ENCODE measurements at regions not wholly inside any gene's neighbourhood (a gene's known extent, or its start where the extent isn't known, plus 50 kb on each side); places are given as distances from the start of the nearest gene placed in this dataset.

- no peak overlapping the region for H3K4me3 Mint-ChIP-seq
- TF ChIP-seq CTCF (conservative IDR thresholded peaks at IDR 0.05), result no peak
- H3K36me3 Mint-ChIP-seq, result no peaks in the 10 kb centered on the region
- no peak overlapping the region for H3K27ac Mint-ChIP-seq
- no peaks in the 10 kb centered on the region for H3K9me3 Mint-ChIP-seq
- peaks cover 11% of the 10 kb centered on the region for H3K4me1 Mint-ChIP-seq (ENCODE audit: unreplicated experiment)
- no peaks in the 10 kb centered on the region for H3K27me3 Mint-ChIP-seq
- DNase-seq (ENCODE audit: extremely low spot score, unreplicated experiment), result no peak
These were observed 407.8 kb upstream of the DAB1 start for GRCh38 chr1:57831624-57832023.

- no peak for TF ChIP-seq CTCF (conservative IDR thresholded peaks at IDR 0.05)
- Mint-ChIP-seq H3K4me3 (no peak overlapping the region), H3K27ac (no peak overlapping the region), H3K4me1 (ENCODE audit: unreplicated experiment) (no peaks in the 10 kb centered on the region), H3K36me3 (no peaks in the 10 kb centered on the region), H3K9me3 (no peaks in the 10 kb centered on the region), H3K27me3 (no peaks in the 10 kb centered on the region)
- no peak for DNase-seq (ENCODE audit: extremely low spot score, unreplicated experiment)
These were observed 402.7 kb upstream of the DAB1 start for GRCh38 chr1:57826535-57826934.

DNA sequence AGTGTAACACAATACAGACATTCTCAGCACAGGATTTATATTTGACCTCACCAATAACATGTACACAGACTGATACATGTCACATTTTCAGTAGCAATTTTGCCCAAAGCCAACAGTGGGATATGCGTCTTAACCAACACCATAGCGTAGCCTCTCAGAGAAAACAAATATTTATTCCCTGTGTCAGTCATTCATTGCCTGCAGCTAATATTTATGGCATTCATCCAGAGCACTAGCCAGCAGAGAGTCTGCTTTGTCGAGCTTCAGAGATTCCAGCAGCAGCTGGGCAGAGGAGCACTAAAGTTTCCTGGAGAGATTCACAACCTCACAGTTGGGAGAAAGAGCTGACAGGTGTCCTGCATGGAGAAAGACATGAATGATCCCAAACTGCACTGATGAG is 400.7 kb upstream of the DAB1 start:
- H3K27me3 Mint-ChIP-seq, result peaks cover 6% of the 10 kb centered on the region
- H3K36me3 Mint-ChIP-seq, result no peaks in the 10 kb centered on the region

GRCh38 chr1:57820356-57821095 is 396.7 kb upstream of the DAB1 start:
- DNase-seq (ENCODE audit: extremely low spot score, unreplicated experiment), result no peak
- Mint-ChIP-seq H3K4me3 (no peak overlapping the region), H3K4me1 (ENCODE audit: unreplicated experiment) (peaks cover 11% of the 10 kb centered on the region), H3K27me3 (peaks cover 6% of the 10 kb centered on the region), H3K9me3 (no peaks in the 10 kb centered on the region), H3K27ac (no peak overlapping the region), H3K36me3 (no peaks in the 10 kb centered on the region)
- no peak for TF ChIP-seq CTCF (conservative IDR thresholded peaks at IDR 0.05)

More for the DNA sequence above, 400.7 kb upstream of the DAB1 start:
- DNase-seq (ENCODE audit: extremely low spot score, unreplicated experiment), result no peak
- TF ChIP-seq CTCF (conservative IDR thresholded peaks at IDR 0.05), result no peak
- no peaks in the 10 kb centered on the region for H3K9me3 Mint-ChIP-seq
- no peak overlapping the region for H3K27ac Mint-ChIP-seq
- peaks cover 5% of the 10 kb centered on the region for H3K4me1 Mint-ChIP-seq (ENCODE audit: unreplicated experiment)
- H3K4me3 Mint-ChIP-seq, result no peak overlapping the region

DNA sequence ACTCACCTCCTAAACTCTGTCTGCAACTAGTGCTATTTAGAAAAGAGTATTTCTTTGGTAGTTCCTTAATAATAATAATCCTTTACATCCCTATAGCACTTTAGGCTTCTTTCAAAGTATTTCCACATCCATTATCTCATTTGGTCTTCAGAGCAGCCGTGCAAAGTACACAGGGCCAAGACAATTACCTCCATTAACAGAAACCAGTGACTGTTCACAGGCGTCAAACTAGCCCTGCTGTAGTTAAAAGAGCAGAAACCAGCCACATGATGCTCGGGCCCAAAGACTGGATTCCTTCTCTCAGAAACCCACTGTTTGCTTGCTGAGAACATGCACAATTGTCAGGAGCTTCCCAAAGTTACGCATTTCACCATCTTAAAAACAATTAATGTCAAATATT is 396.0 kb upstream of the DAB1 start:
- no peaks in the 10 kb centered on the region for H3K36me3 Mint-ChIP-seq
- H3K4me1 Mint-ChIP-seq (ENCODE audit: unreplicated experiment), result peaks cover 11% of the 10 kb centered on the region
- no peak overlapping the region for H3K27ac Mint-ChIP-seq
- no peak overlapping the region for H3K4me3 Mint-ChIP-seq
- H3K27me3 Mint-ChIP-seq, result peaks cover 6% of the 10 kb centered on the region
- no peaks in the 10 kb centered on the region for H3K9me3 Mint-ChIP-seq
- DNase-seq (ENCODE audit: extremely low spot score, unreplicated experiment), result no peak
- no peak for TF ChIP-seq CTCF (conservative IDR thresholded peaks at IDR 0.05)
